ENCODE measurements at regions not wholly inside any gene's neighbourhood (a gene's known extent, or its start where the extent isn't known, plus 50 kb on each side); places are given as distances from the start of the nearest gene placed in this dataset.

DNA sequence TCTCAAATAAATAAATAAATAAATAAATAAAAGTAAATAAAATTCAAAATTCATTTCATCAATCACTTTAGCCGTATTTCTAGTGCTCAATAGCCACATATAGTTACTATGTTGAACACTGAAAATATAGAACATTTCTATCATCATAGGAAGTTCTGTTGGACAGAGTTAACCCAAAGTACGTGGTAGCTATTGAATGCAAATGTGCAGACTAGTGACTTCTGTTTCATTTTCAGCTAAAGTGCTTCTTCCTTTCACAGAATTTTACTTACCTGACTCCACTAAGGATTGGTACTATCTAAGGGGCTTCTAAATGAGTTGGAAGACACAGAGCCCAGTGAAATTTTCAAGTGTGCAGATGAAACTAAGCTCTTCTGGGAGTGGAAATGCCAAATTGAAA lies 1208.3 kb downstream of the MAT2B start:
- CTCF ChIA-PET, result interaction anchor here (1.1 to 2.0 kb wide), 3 partner anchors 13 to 85 kb away, joined by 3 to 5 read pairs (median 3); no protein-coding TSS in a partner anchor
- DNase-seq (ENCODE audit: extremely low spot score), result no peak
- TF ChIP-seq, protein P1, sequence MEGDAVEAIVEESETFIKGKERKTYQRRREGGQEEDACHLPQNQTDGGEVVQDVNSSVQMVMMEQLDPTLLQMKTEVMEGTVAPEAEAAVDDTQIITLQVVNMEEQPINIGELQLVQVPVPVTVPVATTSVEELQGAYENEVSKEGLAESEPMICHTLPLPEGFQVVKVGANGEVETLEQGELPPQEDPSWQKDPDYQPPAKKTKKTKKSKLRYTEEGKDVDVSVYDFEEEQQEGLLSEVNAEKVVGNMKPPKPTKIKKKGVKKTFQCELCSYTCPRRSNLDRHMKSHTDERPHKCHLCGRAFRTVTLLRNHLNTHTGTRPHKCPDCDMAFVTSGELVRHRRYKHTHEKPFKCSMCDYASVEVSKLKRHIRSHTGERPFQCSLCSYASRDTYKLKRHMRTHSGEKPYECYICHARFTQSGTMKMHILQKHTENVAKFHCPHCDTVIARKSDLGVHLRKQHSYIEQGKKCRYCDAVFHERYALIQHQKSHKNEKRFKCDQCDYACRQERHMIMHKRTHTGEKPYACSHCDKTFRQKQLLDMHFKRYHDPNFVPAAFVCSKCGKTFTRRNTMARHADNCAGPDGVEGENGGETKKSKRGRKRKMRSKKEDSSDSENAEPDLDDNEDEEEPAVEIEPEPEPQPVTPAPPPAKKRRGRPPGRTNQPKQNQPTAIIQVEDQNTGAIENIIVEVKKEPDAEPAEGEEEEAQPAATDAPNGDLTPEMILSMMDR (IDR thresholded peaks at IDR 0.05; ENCODE audit: control extremely low read depth, extremely low read depth, low read depth, missing control alignments), result no peak
- POLR2A ChIA-PET, result no interaction called here

DNA sequence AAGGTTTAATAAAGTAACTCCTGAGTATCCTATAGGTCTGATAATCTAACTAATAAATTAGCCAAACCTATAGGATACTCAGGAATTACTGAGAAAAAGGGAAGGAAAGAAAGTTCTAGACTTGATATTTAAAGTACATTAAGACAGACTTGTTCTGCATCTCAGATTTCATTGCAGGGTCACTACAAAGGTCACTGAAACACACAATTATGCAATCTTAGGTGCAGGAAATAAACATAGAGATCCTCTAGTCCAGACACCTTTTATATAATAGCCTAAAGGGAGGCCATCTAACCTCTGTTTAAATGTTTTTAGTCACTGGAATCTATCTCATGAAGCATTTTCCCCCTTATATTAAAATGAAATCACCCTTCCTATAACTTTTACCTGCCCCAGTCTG lies 1215.7 kb downstream of the MAT2B start:
- no peak for DNase-seq (ENCODE audit: extremely low spot score)
- CTCF ChIA-PET, result no interaction called here
- POLR2A ChIA-PET, result no interaction called here
- TF ChIP-seq, protein P1 (IDR thresholded peaks at IDR 0.05; ENCODE audit: control extremely low read depth, extremely low read depth, low read depth, missing control alignments), result no peak

DNA sequence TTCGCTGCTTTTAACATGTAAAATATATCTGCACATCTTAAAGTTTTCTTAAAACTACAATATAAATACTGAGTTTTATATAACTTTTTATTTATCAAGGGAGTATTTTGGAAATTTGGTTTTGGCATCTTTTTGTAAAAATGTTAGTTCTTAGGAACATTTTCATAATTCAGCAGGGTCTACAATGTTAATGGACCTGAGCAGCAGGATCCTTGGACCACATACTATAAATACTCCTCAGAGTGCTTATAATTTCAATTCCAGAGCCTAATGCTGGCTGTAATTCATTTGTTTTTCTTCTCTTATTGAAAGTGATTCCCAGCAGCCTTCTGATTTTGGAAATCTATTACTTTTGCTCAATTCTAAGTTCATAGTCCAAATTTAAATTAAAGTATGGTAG lies 1216.2 kb downstream of the MAT2B start:
- no peak for DNase-seq (ENCODE audit: extremely low spot score)
- ChIA-PET POLR2A (no interaction called here), CTCF (no interaction called here)
- TF ChIP-seq, protein P1 (IDR thresholded peaks at IDR 0.05; ENCODE audit: control extremely low read depth, extremely low read depth, low read depth, missing control alignments), result no peak

DNA sequence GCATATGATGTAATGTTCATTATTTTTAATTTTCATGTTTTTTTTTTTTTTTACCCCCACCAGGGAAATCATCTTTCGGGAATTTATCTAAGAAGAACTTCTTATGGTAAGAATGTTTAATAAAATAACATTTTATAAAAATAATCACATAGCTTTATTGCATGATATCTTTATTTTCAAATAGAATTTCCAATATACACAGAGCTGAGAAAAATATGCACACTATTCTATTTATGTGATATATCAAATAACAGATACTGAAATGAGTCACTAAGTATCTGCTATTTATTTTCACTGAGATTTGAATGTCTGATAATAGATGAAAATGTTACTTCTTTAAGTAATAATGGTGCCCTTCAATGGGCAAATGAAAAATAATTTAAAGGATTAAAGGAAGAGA lies 1217.3 kb downstream of the MAT2B start:
- TF ChIP-seq, protein P1 (IDR thresholded peaks at IDR 0.05; ENCODE audit: control extremely low read depth, extremely low read depth, low read depth, missing control alignments), result no peak
- POLR2A ChIA-PET, result no interaction called here
- DNase-seq (ENCODE audit: extremely low spot score), result no peak
- CTCF ChIA-PET, result no interaction called here

DNA sequence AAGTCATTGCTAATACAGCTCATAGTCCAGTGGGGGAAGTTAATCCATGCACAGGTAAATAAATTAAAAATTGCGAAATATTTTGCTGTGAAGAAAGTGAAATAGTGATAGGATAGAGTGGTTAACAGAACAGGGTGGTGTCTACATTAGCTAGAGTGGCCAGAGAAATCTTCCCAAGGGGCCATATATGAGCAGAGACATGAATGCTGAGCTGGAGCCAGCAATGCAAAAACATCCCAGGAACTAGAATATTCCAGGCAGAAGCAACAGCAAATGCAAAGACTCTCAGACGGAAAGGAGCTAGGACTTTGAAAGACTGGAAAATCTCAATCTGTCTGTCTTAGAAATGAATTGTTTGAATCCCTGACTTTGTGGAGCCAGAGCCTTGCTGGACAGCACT lies 1221.6 kb downstream of the MAT2B start:
- CTCF ChIA-PET, result interaction anchor here (1.1 to 1.3 kb wide), 2 partner anchors 14 to 20 kb away, joined by 3 read pairs; no protein-coding TSS in a partner anchor
- DNase-seq (ENCODE audit: extremely low spot score), result no peak
- POLR2A ChIA-PET, result no interaction called here
- TF ChIP-seq, protein P1 (IDR thresholded peaks at IDR 0.05; ENCODE audit: control extremely low read depth, extremely low read depth, low read depth, missing control alignments), result no peak

DNA sequence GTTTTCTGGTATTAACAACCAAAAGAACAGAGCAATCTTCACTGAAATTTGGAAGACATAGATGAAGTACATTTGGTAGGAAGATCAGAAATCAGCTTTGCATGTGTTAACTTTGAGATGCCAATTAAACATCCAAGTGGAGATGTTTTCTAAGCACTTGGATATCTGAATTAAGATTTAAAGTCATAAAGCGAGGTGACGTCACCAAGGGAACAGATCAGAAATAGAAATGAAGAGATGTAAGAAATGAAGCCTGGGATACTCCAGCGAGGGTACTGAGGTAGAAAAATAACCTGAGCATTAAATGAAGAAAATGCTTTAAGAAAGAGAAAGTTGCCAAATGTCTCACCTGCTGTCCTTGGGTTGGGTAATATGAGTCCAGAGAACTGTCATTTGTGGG lies 1223.3 kb downstream of the MAT2B start:
- no peak for DNase-seq (ENCODE audit: extremely low spot score)
- TF ChIP-seq, protein P1 (IDR thresholded peaks at IDR 0.05; ENCODE audit: control extremely low read depth, extremely low read depth, low read depth, missing control alignments), result no peak
- ChIA-PET POLR2A (no interaction called here), CTCF (no interaction called here)

DNA sequence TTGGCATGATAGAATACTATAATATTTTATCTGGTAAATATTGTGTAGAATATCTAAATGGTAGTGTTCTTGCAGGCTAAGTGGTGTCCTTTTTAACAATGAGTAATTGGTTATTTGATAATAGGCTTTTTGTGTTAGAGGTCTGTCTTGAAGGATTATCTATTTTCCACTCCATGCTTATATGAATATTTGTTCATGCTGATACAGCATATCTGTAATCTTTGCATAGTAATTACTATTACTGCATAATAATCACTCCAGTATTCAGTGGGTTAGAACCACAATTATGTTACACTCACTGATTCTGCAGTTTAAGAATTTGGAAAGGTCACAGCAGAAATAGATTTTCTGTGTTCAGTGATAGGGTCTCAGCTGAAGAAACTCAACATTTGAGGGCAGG lies 1229.9 kb downstream of the MAT2B start:
- ChIA-PET CTCF (no interaction called here), POLR2A (no interaction called here)
- DNase-seq (ENCODE audit: extremely low spot score), result no peak
- TF ChIP-seq, protein P1 (IDR thresholded peaks at IDR 0.05; ENCODE audit: control extremely low read depth, extremely low read depth, low read depth, missing control alignments), result no peak

Data from GM10248 (cell line).